PC-9 (cell line): ENCODE measurements at regions not wholly inside any gene's neighbourhood (a gene's known extent, or its start where the extent isn't known, plus 50 kb on each side); places are given as distances from the start of the nearest gene placed in this dataset.

Experiments used
- BruUV-seq: library from RNA; stranded (reverse); fragments of 400-500 nt; replicated peaks from 2 replicates; lab custom pipeline; 2021; lab: Mats Ljungman, UMichigan
- CTCF ChIA-PET: fragments of 300-600 bp; sonication (Branson Sonifier 250); formaldehyde crosslinking; loops from one replicate; lab custom pipeline; 2022; ENCODE audit warnings: antibody characterized with exemption; lab: Charles Lee
- POLR2A ChIA-PET: fragments of 300-600 bp; sonication (Branson Sonifier 250); formaldehyde crosslinking; loops from one replicate; lab custom pipeline; 2022; ENCODE audit warnings: antibody characterized with exemption; ENCODE audit not compliant: unreplicated experiment; lab: Charles Lee
- DNase-seq, 2 experiments: peaks; one replicate each; pipeline versions ENCODE4 v3.0.0 to v3.0.0-alpha.2; 2015 to 2022; ENCODE audit warnings: mixed read lengths in 1 of 2
- H2AFZ ChIP-seq: fragments of 200-600 bp; sonication (generic); 2 replicates; pipeline ENCODE4 v1.8.1; 2017; ENCODE audit warnings: antibody characterized with exemption
- H3F3A ChIP-seq: fragments of 200-600 bp; sonication (generic); 2 replicates; pipeline ENCODE4 v1.8.1; 2017; ENCODE audit warnings: antibody characterized with exemption, mild to moderate bottlenecking, low read depth; ENCODE audit not compliant: insufficient read depth
- H3K27ac ChIP-seq: fragments of 200-600 bp; sonication (generic); 2 replicates; pipeline ENCODE4 v1.6.1; 2016; ENCODE audit warnings: mixed run types
- H3K27me3 ChIP-seq: fragments of 200-600 bp; sonication (generic); 2 replicates; pipeline ENCODE4 v1.6.1; 2016; ENCODE audit warnings: low read depth, mixed run types; ENCODE audit not compliant: insufficient read depth
- H3K36me3 ChIP-seq: fragments of 200-600 bp; sonication (generic); 2 replicates; pipeline ENCODE4 v1.6.1; 2016; ENCODE audit warnings: low read depth, mixed run types
- H3K4me1 ChIP-seq: fragments of 200-600 bp; sonication (generic); replicated peaks from 2 replicates; pipeline ENCODE4 v1.6.1; 2016; ENCODE audit warnings: mixed run types; ENCODE audit not compliant: insufficient read depth
- H3K4me2 ChIP-seq: fragments of 200-600 bp; sonication (generic); 2 replicates; pipeline ENCODE4 v1.6.1; 2017; ENCODE audit warnings: mixed run types
- H3K4me3 ChIP-seq: fragments of 200-600 bp; sonication (generic); 2 replicates; pipeline ENCODE4 v1.6.1; 2016; ENCODE audit warnings: mixed run types
- H3K79me2 ChIP-seq: fragments of 200-600 bp; sonication (generic); 2 replicates; pipeline ENCODE4 v1.6.1; 2017; ENCODE audit warnings: low read depth, mixed run types
- H3K9me2 ChIP-seq: fragments of 200-600 bp; sonication (generic); 2 replicates; pipeline ENCODE4 v1.8.1; 2017; ENCODE audit warnings: mild to moderate bottlenecking; ENCODE audit not compliant: insufficient read depth
- H3K9me3 ChIP-seq: fragments of 200-600 bp; sonication (generic); 2 replicates; pipeline ENCODE4 v1.8.1; 2016; ENCODE audit warnings: low read depth; ENCODE audit not compliant: insufficient read depth
- H4K20me1 ChIP-seq: fragments of 200-600 bp; sonication (generic); 2 replicates; pipeline ENCODE4 v1.8.1; 2017; ENCODE audit not compliant: insufficient read depth
- CTCF ChIP-seq: fragments of 200-600 bp; sonication (generic); conservative IDR thresholded peaks from 2 replicates; pipeline ENCODE4 v1.6.1; 2017; ENCODE audit warnings: mixed run types, antibody characterized with exemption, mild to moderate bottlenecking, moderate library complexity
- EZH2 ChIP-seq: fragments of 200-600 bp; sonication (generic); IDR thresholded peaks from 2 replicates; pipeline ENCODE4 v1.8.0; 2017; ENCODE audit warnings: antibody characterized with exemption, low read depth
- intact Hi-C: fragments of 100-400 bp; cut with micrococcal nuclease; formaldehyde crosslinking; loops from one replicate; pipeline ENCODE4 v1.10.0; 2022; ENCODE audit not compliant: unreplicated experiment

- ChIA-PET POLR2A (no interaction called here), CTCF (no interaction called here)
- H2AFZ ChIP-seq, result peak overlapping the region; percentile 25; the same call in 1 of the 2 replicates
- intact Hi-C loops, result no loop called here
- H3K4me3 ChIP-seq, result no peak overlapping the region
- H3K79me2 ChIP-seq, result no peaks in the 10 kb centered on the region
- no peak for DNase-seq
- no peaks in the 10 kb centered on the region for H4K20me1 ChIP-seq
- no peak overlapping the region for H3K27ac ChIP-seq
- no peaks in the 10 kb centered on the region for H3K27me3 ChIP-seq
- no peaks in the 10 kb centered on the region for H3K4me1 ChIP-seq
- no peaks in the 10 kb centered on the region for H3F3A ChIP-seq
- H3K36me3 ChIP-seq, result no peaks in the 10 kb centered on the region
- TF ChIP-seq CTCF, result no peak
- TF ChIP-seq EZH2, result no peak
- no TSS peak for BruUV-seq
- no peak overlapping the region for H3K4me2 ChIP-seq
- peaks cover 3% of the 10 kb centered on the region for H3K9me3 ChIP-seq
- H3K9me2 ChIP-seq, result no peaks in the 10 kb centered on the region
Observed at GRCh38 chr2:48098539-48098938, 192.2 kb upstream of the FBXO11 start.

GRCh38 chr2:48104418-48104817, 198.1 kb upstream of the FBXO11 start:
- Histone ChIP-seq H3F3A (peaks cover 8% of the 10 kb centered on the region; the same call in 1 of the 2 replicates), H3K4me2 (no peak overlapping the region), H3K9me3 (no peaks in the 10 kb centered on the region; the same call in 1 of the 2 replicates), H3K27ac (no peak overlapping the region), H3K4me1 (peaks cover 32% of the 10 kb centered on the region), H4K20me1 (no peaks in the 10 kb centered on the region), H3K79me2 (no peaks in the 10 kb centered on the region), H3K27me3 (no peaks in the 10 kb centered on the region), H2AFZ (no peak overlapping the region), H3K4me3 (no peak overlapping the region), H3K9me2 (no peaks in the 10 kb centered on the region), H3K36me3 (no peaks in the 10 kb centered on the region)
- ChIA-PET CTCF (interaction anchor here (0.6 kb wide), 1 partner anchor 24 kb away, joined by 7 read pairs; no protein-coding TSS in a partner anchor), POLR2A (interaction anchor here (0.6 kb wide), 1 partner anchor 665 kb away, joined by 4 read pairs; no protein-coding TSS in a partner anchor)
- no TSS peak for BruUV-seq
- TF ChIP-seq EZH2 (no peak), CTCF (no peak)
- intact Hi-C loops, result loop anchor here (10.0 kb wide), 1 partner anchor 770 kb away; no protein-coding TSS in a partner anchor
- no peak for DNase-seq

GRCh38 chr2:48105848-48106247, 199.6 kb upstream of the FBXO11 start:
- DNase-seq, result no peak
- CTCF ChIA-PET, result interaction anchor here (0.6 to 0.7 kb wide), 2 partner anchors 668 to 1238 kb away, joined by 3 to 4 read pairs; no protein-coding TSS in a partner anchor
- Histone ChIP-seq H3K4me1 (peaks cover 44% of the 10 kb centered on the region), H3K79me2 (no peaks in the 10 kb centered on the region), H3F3A (peaks cover 13% of the 10 kb centered on the region; the same call in 1 of the 2 replicates), H3K27ac (no peak overlapping the region), H4K20me1 (no peaks in the 10 kb centered on the region), H3K9me2 (no peaks in the 10 kb centered on the region), H3K27me3 (no peaks in the 10 kb centered on the region), H3K4me2 (peak overlapping the region; percentile 56; the same call in 1 of the 2 replicates), H3K36me3 (no peaks in the 10 kb centered on the region), H3K4me3 (no peak overlapping the region), H2AFZ (peak overlapping the region; percentile 57; the same call in 1 of the 2 replicates), H3K9me3 (no peaks in the 10 kb centered on the region; the same call in 1 of the 2 replicates)
- POLR2A ChIA-PET, result no interaction called here
- TF ChIP-seq EZH2 (no peak), CTCF (no peak)
- intact Hi-C loops, result loop anchor here (1.0 to 10.0 kb wide), 4 partner anchors 200 to 771 kb away; partner anchors contain the start of gene FBXO11
- no TSS peak for BruUV-seq
